Brain microvascular endothelial cell (primary cell): ENCODE measurements at regions not wholly inside any gene's neighbourhood (a gene's known extent, or its start where the extent isn't known, plus 50 kb on each side); places are given as distances from the start of the nearest gene placed in this dataset.
"Not testable (repeated sequence)": the region's sequence is repeated elsewhere in the genome, so short reads cannot be mapped to it uniquely, and the experiment has no call there.

Source experiments
- DNase-seq: peaks from one replicate; pipeline ENCODE4 v3.0.0-alpha.2; 2020
- H3K27ac ChIP-seq: fragments of 250-450 bp; sonication (Bioruptor Pico); 2 replicates; pipeline ENCODE4 v1.5.1; 2020; ENCODE audit warnings: mild to moderate bottlenecking, moderate library complexity
- H3K27me3 ChIP-seq: fragments of 250-450 bp; sonication (Bioruptor Pico); replicated peaks from 2 replicates; pipeline ENCODE4 v1.5.1; 2020; ENCODE audit warnings: mild to moderate bottlenecking
- H3K36me3 ChIP-seq: fragments of 250-450 bp; sonication (Bioruptor Pico); replicated peaks from 2 replicates; pipeline ENCODE4 v1.5.1; 2020; ENCODE audit warnings: mild to moderate bottlenecking
- H3K4me3 ChIP-seq: 2 replicates; pipeline ENCODE4 v1.5.1; 2011; ENCODE audit warnings: low read depth, mild to moderate bottlenecking, control low read depth, low read length, moderate library complexity
- CTCF ChIP-seq: IDR thresholded peaks from 2 replicates; pipeline ENCODE4 v1.5.1; 2011; ENCODE audit warnings: low read depth, mild to moderate bottlenecking, moderate library complexity, low read length, control low read depth, inconsistent platforms; ENCODE audit errors: missing control alignments
- in situ Hi-C: cut with HindIII; loops from 2 replicates; pipeline ENCODE4 v1.10.0; 2017; ENCODE audit warnings: low sequenced_read_pairs, low pct_ligation_motif_present

GRCh38 chr7:6926193-6927174, 100.4 kb upstream of the CCZ1B start:
- in situ Hi-C loops, H3K27ac ChIP-seq, H3K27me3 ChIP-seq, DNase-seq, H3K36me3 ChIP-seq, H3K4me3 ChIP-seq: not testable (repeated sequence)

DNA sequence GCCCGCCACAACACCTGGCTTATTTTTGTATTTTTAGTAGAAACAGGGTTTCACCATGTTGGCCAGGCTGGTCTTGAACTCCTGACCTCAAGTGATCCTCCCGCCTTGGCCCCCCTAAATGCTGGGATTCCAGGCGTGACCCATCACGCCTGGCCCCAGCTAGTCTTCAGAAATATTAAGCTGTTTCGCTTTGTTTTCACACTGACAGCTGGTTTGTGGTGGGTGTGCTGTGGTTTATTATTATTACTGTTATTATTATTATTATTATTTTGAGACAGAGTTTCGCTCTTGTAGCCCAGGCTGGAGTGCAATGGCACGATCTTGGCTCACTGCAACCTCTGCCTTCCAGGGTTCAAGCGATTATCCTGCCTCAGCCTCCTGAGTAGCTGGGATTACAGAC, 101.6 kb upstream of the CCZ1B start:
- DNase-seq, H3K4me3 ChIP-seq, in situ Hi-C loops, H3K27me3 ChIP-seq, H3K36me3 ChIP-seq, H3K27ac ChIP-seq: not testable (repeated sequence)

- H3K27ac ChIP-seq, DNase-seq, in situ Hi-C loops, H3K4me3 ChIP-seq, H3K27me3 ChIP-seq, H3K36me3 ChIP-seq: not testable (repeated sequence)
Measured at GRCh38 chr7:6929588-6929987, 103.5 kb upstream of the CCZ1B start.

DNA sequence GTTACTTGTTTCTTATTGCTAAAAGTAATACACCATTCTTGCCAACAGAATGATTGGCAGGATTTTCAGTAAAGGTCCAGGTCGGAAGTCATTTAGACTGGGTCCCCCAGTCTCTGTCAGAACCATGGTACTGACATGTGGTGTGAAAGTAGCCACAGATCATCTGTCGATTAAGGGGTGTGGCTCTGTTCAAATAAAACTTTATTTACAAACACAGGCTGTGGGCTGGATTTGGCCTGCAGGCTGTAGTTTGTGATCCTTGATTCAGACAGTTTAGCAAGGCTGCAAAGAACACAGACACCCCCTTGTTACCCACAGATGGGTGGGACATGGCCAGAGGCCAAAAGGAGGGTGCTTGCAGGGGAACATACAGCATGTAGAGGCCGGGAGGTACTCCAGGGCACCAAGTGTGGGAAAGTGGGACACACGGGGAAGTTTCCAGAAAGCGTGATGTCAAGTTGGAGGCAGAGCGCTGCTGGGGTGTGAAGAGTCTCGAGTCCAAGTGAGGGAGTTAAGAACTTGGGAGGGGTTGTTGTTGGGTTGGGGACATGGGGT, 104.1 kb upstream of the CCZ1B start:
- in situ Hi-C loops, H3K36me3 ChIP-seq, H3K27me3 ChIP-seq, DNase-seq, H3K4me3 ChIP-seq, H3K27ac ChIP-seq: not testable (repeated sequence)

DNA sequence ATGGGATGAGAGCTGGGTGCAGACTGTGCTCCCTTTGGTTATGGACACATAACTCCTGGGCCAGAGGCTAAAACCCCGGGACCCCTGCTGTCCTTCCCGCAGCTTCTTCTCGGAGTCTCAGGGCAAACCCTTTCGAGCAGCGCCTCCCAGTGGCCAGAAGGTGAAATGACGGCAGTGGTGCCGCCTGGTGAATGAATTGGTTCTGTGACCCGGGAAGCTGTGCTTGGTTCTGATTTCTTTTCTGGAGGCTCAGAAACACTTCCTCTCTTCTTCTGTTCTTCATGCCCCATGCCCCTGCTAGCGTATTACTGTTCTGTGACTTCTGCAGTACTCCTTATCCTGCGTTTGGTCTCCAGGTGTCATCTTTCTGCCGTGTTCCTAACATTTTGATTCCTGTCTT, 104.7 kb upstream of the CCZ1B start:
- TF ChIP-seq CTCF: peak; percentile 16
- DNase-seq: peak; percentile 41
- H3K27ac ChIP-seq, in situ Hi-C loops, H3K27me3 ChIP-seq, H3K4me3 ChIP-seq, H3K36me3 ChIP-seq: not testable (repeated sequence)

DNA sequence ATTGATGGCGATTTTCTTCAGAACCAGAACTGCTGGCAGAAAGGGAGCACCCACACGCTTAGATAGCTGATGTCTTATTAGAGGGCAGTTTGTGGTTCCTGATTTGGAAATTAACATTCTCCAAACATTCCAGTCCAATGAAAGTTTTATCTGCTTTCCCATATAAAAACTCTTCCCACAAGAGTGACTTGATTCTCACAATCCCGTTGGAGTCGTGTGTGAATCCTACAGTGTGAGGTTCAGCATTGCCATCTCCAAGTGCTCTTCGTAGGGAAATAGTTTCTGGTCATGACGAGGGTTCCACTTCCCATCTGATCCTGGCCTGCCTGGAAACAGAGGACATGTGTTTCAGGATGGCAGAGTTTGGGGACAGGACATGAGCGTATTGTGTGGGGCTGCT, 105.4 kb upstream of the CCZ1B start:
- H3K36me3 ChIP-seq, H3K27ac ChIP-seq, H3K4me3 ChIP-seq, H3K27me3 ChIP-seq, in situ Hi-C loops, DNase-seq: not testable (repeated sequence)

GRCh38 chr7:6933954-6934632, 108.0 kb upstream of the CCZ1B start:
- H3K4me3 ChIP-seq, H3K27ac ChIP-seq, in situ Hi-C loops, H3K27me3 ChIP-seq, H3K36me3 ChIP-seq, DNase-seq: not testable (repeated sequence)

- no peaks in the 10 kb centered on the region for H3K36me3 ChIP-seq
- in situ Hi-C loops: no loop called here
- TF ChIP-seq CTCF: no peak
- H3K27me3 ChIP-seq: no peaks in the 10 kb centered on the region
- H3K4me3 ChIP-seq: no peak overlapping the region
- no peak overlapping the region for H3K27ac ChIP-seq
- DNase-seq: no peak
Measured at GRCh38 chr7:6934981-6935380, 108.9 kb upstream of the CCZ1B start.

DNA sequence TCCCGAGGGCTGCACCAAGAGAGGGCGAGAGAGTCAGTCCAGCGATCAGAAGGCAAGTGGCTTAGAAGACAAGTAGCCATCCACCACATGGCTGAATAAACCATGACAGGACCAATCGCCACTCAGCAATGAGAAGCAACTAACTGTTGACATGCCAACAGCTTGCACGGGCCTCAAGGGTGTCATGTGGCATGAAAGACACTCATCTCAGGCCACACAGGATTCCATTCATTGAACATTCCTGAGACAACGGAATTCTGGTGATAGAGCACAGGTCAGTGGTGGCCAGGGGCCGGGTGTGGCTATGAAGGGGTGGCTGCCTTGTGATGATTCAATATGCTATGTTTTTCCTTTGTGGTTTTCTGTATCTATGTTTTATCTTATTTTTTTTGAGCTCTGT, 110.6 kb upstream of the CCZ1B start:
- H3K27ac ChIP-seq, in situ Hi-C loops, H3K36me3 ChIP-seq, H3K27me3 ChIP-seq, H3K4me3 ChIP-seq: not testable (repeated sequence)
- peak; percentile 66 for DNase-seq

- H3K27ac ChIP-seq, DNase-seq, H3K27me3 ChIP-seq, in situ Hi-C loops, H3K4me3 ChIP-seq, H3K36me3 ChIP-seq: not testable (repeated sequence)
Measured at GRCh38 chr7:6937746-6938145, 111.7 kb upstream of the CCZ1B start.
